ENCODE measurements at regions not wholly inside any gene's neighbourhood (a gene's known extent, or its start where the extent isn't known, plus 50 kb on each side); places are given as distances from the start of the nearest gene placed in this dataset.
"Not testable (repeated sequence)": the region's sequence is repeated elsewhere in the genome, so short reads cannot be mapped to it uniquely, and the experiment has no call there.

DNA sequence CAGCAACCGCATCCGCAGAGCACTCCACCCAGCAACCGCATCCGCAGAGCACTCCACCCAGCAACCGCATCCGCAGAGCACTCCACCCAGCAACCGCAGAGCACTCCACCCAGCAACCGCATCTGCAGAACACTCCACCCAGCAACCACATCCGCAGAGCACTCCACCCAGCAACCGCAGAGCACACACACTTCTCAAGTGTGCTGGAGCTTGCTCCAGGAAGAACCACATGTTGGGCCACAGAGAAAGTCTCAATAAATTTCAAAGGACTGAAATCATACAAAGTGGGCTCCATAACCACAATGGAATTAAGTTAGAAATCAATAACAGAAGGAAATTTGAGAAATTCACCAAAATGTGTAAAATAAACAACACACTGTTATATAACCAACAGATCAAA is 88.4 kb upstream of the FAM20C start:
- H3K23me2 ChIP-seq (ENCODE audit: low read depth, low read length); CTCF ChIA-PET (ENCODE audit: partially characterized antibody); H3K56ac ChIP-seq (replicated peaks; ENCODE audit: insufficient read length, low read depth, low read length); H3K18ac ChIP-seq (ENCODE audit: extremely low read depth, low read length); H3K4ac ChIP-seq (replicated peaks; ENCODE audit: insufficient read length, low read depth, low read length); H3K14ac ChIP-seq (ENCODE audit: insufficient read length); DNase-seq (ENCODE audit: low read depth in 1 of 2, low spot score in 2 of 2); H3K9me3 ChIP-seq (ENCODE audit: insufficient read depth in 2 of 2, low read depth in 1 of 2, low read length in 1 of 2); H4K20me1 ChIP-seq (replicated peaks in 1 of 2; ENCODE audit: control insufficient read depth in 1 of 2, insufficient read depth in 2 of 2, low read length in 2 of 2); H3K9ac ChIP-seq (replicated peaks in 1 of 4; ENCODE audit: extremely low read depth in 1 of 4, low read depth in 3 of 4, low read length in 3 of 4); H2BK12ac ChIP-seq (ENCODE audit: low read depth, low read length); H2BK5ac ChIP-seq (ENCODE audit: low read depth, low read length); H4K5ac ChIP-seq (ENCODE audit: insufficient read length, low read depth, low read length); H3K4me3 ChIP-seq (ENCODE audit: extremely low read depth in 1 of 4, insufficient read depth in 2 of 4, low read depth in 3 of 4, low read length in 4 of 4); H2AK5ac ChIP-seq (ENCODE audit: low read depth, low read length); H3K23ac ChIP-seq (ENCODE audit: insufficient read length); H3K79me1 ChIP-seq (ENCODE audit: low read depth, low read length); H3K79me2 ChIP-seq (ENCODE audit: control insufficient read depth in 1 of 2, insufficient read depth in 2 of 2, low read length in 2 of 2); H4K8ac ChIP-seq (ENCODE audit: extremely low read depth, insufficient read depth, low read length); H3K4me2 ChIP-seq (ENCODE audit: insufficient read depth in 1 of 2, low read depth in 2 of 2, low read length in 2 of 2); H4K91ac ChIP-seq (replicated peaks; ENCODE audit: insufficient read length, low read length); H3K4me1 ChIP-seq (replicated peaks in 1 of 4; ENCODE audit: control insufficient read depth in 3 of 4, insufficient read depth in 4 of 4, low read length in 3 of 4); H2BK120ac ChIP-seq (replicated peaks; ENCODE audit: low read depth, low read length); H3K27me3 ChIP-seq (replicated peaks in 1 of 4; ENCODE audit: control insufficient read depth in 3 of 4, extremely low read depth in 1 of 4, insufficient read depth in 3 of 4, low read length in 3 of 4); H3K36me3 ChIP-seq (ENCODE audit: control insufficient read depth in 2 of 4, insufficient read depth in 4 of 4, low read length in 3 of 4); H2AFZ ChIP-seq (ENCODE audit: low read length); H2BK20ac ChIP-seq (ENCODE audit: low read length); POLR2A ChIA-PET (ENCODE audit: partially characterized antibody); H2BK15ac ChIP-seq (ENCODE audit: low read length); H3K27ac ChIP-seq (ENCODE audit: low read depth, low read length); FAIRE-seq: not testable (repeated sequence)
- 76% methylated on average over 8 of the region's 10 CpGs; no CpG with 5 or more reads in 1 of the 2 experiments for WGBS, 2 experiments (ENCODE audit: extremely low coverage in 1 of 2, insufficient coverage in 1 of 2, insufficient read length in 1 of 2, insufficient replicate concordance in 2 of 2, low coverage in 1 of 2, low lambda C conversion rate in 2 of 2, missing lambda C conversion rate in 1 of 2)

Data from H1 (cell line).